HG03175 (cell line): ENCODE measurements at regions not wholly inside any gene's neighbourhood (a gene's known extent, or its start where the extent isn't known, plus 50 kb on each side); places are given as distances from the start of the nearest gene placed in this dataset.

ENCODE experiments used
- ATAC-seq: cut with Tn5 transposase; IDR thresholded peaks from one replicate; pipeline ENCODE4 v1.9.1; 2021; ENCODE audit warnings: mild to moderate bottlenecking, moderate library complexity; ENCODE audit not compliant: unreplicated experiment

GRCh38 chr12:127327986-127328385, 939.0 kb upstream of the TMEM132C start:
- no peak for ATAC-seq

- no peak for ATAC-seq
These were observed 938.1 kb upstream of the TMEM132C start for GRCh38 chr12:127328867-127329266.

- no peak for ATAC-seq
These were observed 932.6 kb upstream of the TMEM132C start for GRCh38 chr12:127334365-127334764.

GRCh38 chr12:127334912-127335644, 931.9 kb upstream of the TMEM132C start:
- no peak for ATAC-seq

- no peak for ATAC-seq
These were observed 930.6 kb upstream of the TMEM132C start for GRCh38 chr12:127336416-127336815.

GRCh38 chr12:127339065-127339464, 927.9 kb upstream of the TMEM132C start:
- ATAC-seq: no peak

GRCh38 chr12:127340381-127340780, 926.6 kb upstream of the TMEM132C start:
- ATAC-seq: no peak

- no peak for ATAC-seq
These were observed 924.1 kb upstream of the TMEM132C start for GRCh38 chr12:127342861-127343260.

GRCh38 chr12:127343940-127344339, 923.0 kb upstream of the TMEM132C start:
- no peak for ATAC-seq

GRCh38 chr12:127351481-127352010, 915.4 kb upstream of the TMEM132C start:
- no peak for ATAC-seq

- no peak for ATAC-seq
These were observed 911.7 kb upstream of the TMEM132C start for GRCh38 chr12:127355061-127355841.

- ATAC-seq: no peak
These were observed 908.1 kb upstream of the TMEM132C start for GRCh38 chr12:127358888-127359287.

- no peak for ATAC-seq
These were observed 906.4 kb upstream of the TMEM132C start for GRCh38 chr12:127360580-127360979.

- no peak for ATAC-seq
These were observed 904.8 kb upstream of the TMEM132C start for GRCh38 chr12:127362121-127362520.

- no peak for ATAC-seq
These were observed 903.6 kb upstream of the TMEM132C start for GRCh38 chr12:127363392-127363791.

GRCh38 chr12:127373559-127373958, 893.4 kb upstream of the TMEM132C start:
- no peak for ATAC-seq

GRCh38 chr12:127374447-127374846, 892.5 kb upstream of the TMEM132C start:
- no peak for ATAC-seq

- peak; percentile 74 for ATAC-seq
These were observed 885.8 kb upstream of the TMEM132C start for GRCh38 chr12:127381043-127381668.

GRCh38 chr12:127381681-127382080, 885.3 kb upstream of the TMEM132C start:
- no peak for ATAC-seq

- ATAC-seq: no peak
These were observed 883.7 kb upstream of the TMEM132C start for GRCh38 chr12:127383281-127383680.

- ATAC-seq: no peak
These were observed 880.2 kb upstream of the TMEM132C start for GRCh38 chr12:127386723-127387122.

GRCh38 chr12:127388985-127389384, 878.0 kb upstream of the TMEM132C start:
- ATAC-seq: no peak
